NCI-H510A (cell line): ENCODE measurements at regions not wholly inside any gene's neighbourhood (a gene's known extent, or its start where the extent isn't known, plus 50 kb on each side); places are given as distances from the start of the nearest gene placed in this dataset.

Source experiments
- DNase-seq: peaks from one replicate; lab custom pipeline; 2025; lab: John Stamatoyannopoulos, UW

- DNase-seq: no peak
Measured at GRCh38 chr18:76544511-76545345, 49.7 kb upstream of the ZNF516 start.
